ENCODE measurements at regions not wholly inside any gene's neighbourhood (a gene's known extent, or its start where the extent isn't known, plus 50 kb on each side); places are given as distances from the start of the nearest gene placed in this dataset.
A peak's percentile ranks its signal among the peaks of the same experiment; 100 is the strongest.

- no peaks in the 10 kb centered on the region for H3K79me2 ChIP-seq (ENCODE audit: low read length)
- H3K9ac ChIP-seq (ENCODE audit: low read length), result no peak overlapping the region
- DNase-seq, result no peak
- H3K36me3 ChIP-seq (ENCODE audit: insufficient read depth, low read length), result no peaks in the 10 kb centered on the region
- H3K27ac ChIP-seq (ENCODE audit: low read length), result no peak overlapping the region
- H3K9me2 ChIP-seq (replicated peaks; ENCODE audit: insufficient read depth, low read length), result no peaks in the 10 kb centered on the region
- no peak overlapping the region for H2AFZ ChIP-seq (ENCODE audit: low read length)
- H3K4me2 ChIP-seq (ENCODE audit: low read depth, low read length, poor library complexity, severe bottlenecking), result no peak overlapping the region
- H3K4me1 ChIP-seq (ENCODE audit: low read length), result no peaks in the 10 kb centered on the region
- no peak overlapping the region for H3K4me3 ChIP-seq (ENCODE audit: low read length)
- no peaks in the 10 kb centered on the region for H3K27me3 ChIP-seq (ENCODE audit: low read length)
- H4K20me1 ChIP-seq (ENCODE audit: insufficient read depth, low read depth, low read length), result no peaks in the 10 kb centered on the region
- no peaks in the 10 kb centered on the region for H3K9me3 ChIP-seq (ENCODE audit: low read length)
Measured at GRCh38 chr2:5818961-5819600, 126.9 kb downstream of the SOX11 start.

- H3K4me1 ChIP-seq (ENCODE audit: low read length), result no peaks in the 10 kb centered on the region
- H3K9me2 ChIP-seq (replicated peaks; ENCODE audit: insufficient read depth, low read length), result no peaks in the 10 kb centered on the region
- no peak overlapping the region for H3K4me3 ChIP-seq (ENCODE audit: low read length)
- no peaks in the 10 kb centered on the region for H3K27me3 ChIP-seq (ENCODE audit: low read length)
- DNase-seq, result no peak
- no peaks in the 10 kb centered on the region for H4K20me1 ChIP-seq (ENCODE audit: insufficient read depth, low read depth, low read length)
- no peaks in the 10 kb centered on the region for H3K9me3 ChIP-seq (ENCODE audit: low read length)
- no peak overlapping the region for H3K9ac ChIP-seq (ENCODE audit: low read length)
- H2AFZ ChIP-seq (ENCODE audit: low read length), result no peak overlapping the region
- H3K27ac ChIP-seq (ENCODE audit: low read length), result no peak overlapping the region
- H3K36me3 ChIP-seq (ENCODE audit: insufficient read depth, low read length), result no peaks in the 10 kb centered on the region
- no peak overlapping the region for H3K4me2 ChIP-seq (ENCODE audit: low read depth, low read length, poor library complexity, severe bottlenecking)
- H3K79me2 ChIP-seq (ENCODE audit: low read length), result no peaks in the 10 kb centered on the region
Measured at GRCh38 chr2:5824126-5824525, 131.9 kb downstream of the SOX11 start.

GRCh38 chr2:5825686-5826085, 133.5 kb downstream of the SOX11 start:
- no peaks in the 10 kb centered on the region for H3K9me3 ChIP-seq (ENCODE audit: low read length)
- H3K27ac ChIP-seq (ENCODE audit: low read length), result no peak overlapping the region
- H2AFZ ChIP-seq (ENCODE audit: low read length), result no peak overlapping the region
- H3K9me2 ChIP-seq (replicated peaks; ENCODE audit: insufficient read depth, low read length), result no peaks in the 10 kb centered on the region
- H3K4me2 ChIP-seq (ENCODE audit: low read depth, low read length, poor library complexity, severe bottlenecking), result no peak overlapping the region
- DNase-seq, result peak; percentile 51
- no peak overlapping the region for H3K9ac ChIP-seq (ENCODE audit: low read length)
- no peaks in the 10 kb centered on the region for H3K36me3 ChIP-seq (ENCODE audit: insufficient read depth, low read length)
- no peaks in the 10 kb centered on the region for H3K79me2 ChIP-seq (ENCODE audit: low read length)
- H3K27me3 ChIP-seq (ENCODE audit: low read length), result no peaks in the 10 kb centered on the region
- no peaks in the 10 kb centered on the region for H3K4me1 ChIP-seq (ENCODE audit: low read length)
- no peak overlapping the region for H3K4me3 ChIP-seq (ENCODE audit: low read length)
- H4K20me1 ChIP-seq (ENCODE audit: insufficient read depth, low read depth, low read length), result no peaks in the 10 kb centered on the region

- H3K4me2 ChIP-seq (ENCODE audit: low read depth, low read length, poor library complexity, severe bottlenecking), result no peak overlapping the region
- H3K4me3 ChIP-seq (ENCODE audit: low read length), result no peak overlapping the region
- H3K9ac ChIP-seq (ENCODE audit: low read length), result no peak overlapping the region
- H3K27me3 ChIP-seq (ENCODE audit: low read length), result no peaks in the 10 kb centered on the region
- H2AFZ ChIP-seq (ENCODE audit: low read length), result no peak overlapping the region
- no peak for DNase-seq
- no peaks in the 10 kb centered on the region for H3K36me3 ChIP-seq (ENCODE audit: insufficient read depth, low read length)
- H3K9me3 ChIP-seq (ENCODE audit: low read length), result no peaks in the 10 kb centered on the region
- no peaks in the 10 kb centered on the region for H3K4me1 ChIP-seq (ENCODE audit: low read length)
- no peaks in the 10 kb centered on the region for H3K79me2 ChIP-seq (ENCODE audit: low read length)
- H4K20me1 ChIP-seq (ENCODE audit: insufficient read depth, low read depth, low read length), result no peaks in the 10 kb centered on the region
- no peaks in the 10 kb centered on the region for H3K9me2 ChIP-seq (replicated peaks; ENCODE audit: insufficient read depth, low read length)
- H3K27ac ChIP-seq (ENCODE audit: low read length), result no peak overlapping the region
Measured at GRCh38 chr2:5826979-5827655, 134.9 kb downstream of the SOX11 start.

GRCh38 chr2:5834501-5834900, 142.3 kb downstream of the SOX11 start:
- DNase-seq, result no peak
- no peaks in the 10 kb centered on the region for H4K20me1 ChIP-seq (ENCODE audit: insufficient read depth, low read depth, low read length)
- H3K4me1 ChIP-seq (ENCODE audit: low read length), result no peaks in the 10 kb centered on the region
- H3K27me3 ChIP-seq (ENCODE audit: low read length), result no peaks in the 10 kb centered on the region
- H3K4me3 ChIP-seq (ENCODE audit: low read length), result no peak overlapping the region
- no peaks in the 10 kb centered on the region for H3K9me3 ChIP-seq (ENCODE audit: low read length)
- no peaks in the 10 kb centered on the region for H3K36me3 ChIP-seq (ENCODE audit: insufficient read depth, low read length)
- no peak overlapping the region for H3K9ac ChIP-seq (ENCODE audit: low read length)
- H3K9me2 ChIP-seq (replicated peaks; ENCODE audit: insufficient read depth, low read length), result no peaks in the 10 kb centered on the region
- no peak overlapping the region for H3K27ac ChIP-seq (ENCODE audit: low read length)
- H3K79me2 ChIP-seq (ENCODE audit: low read length), result no peaks in the 10 kb centered on the region
- no peak overlapping the region for H2AFZ ChIP-seq (ENCODE audit: low read length)
- no peak overlapping the region for H3K4me2 ChIP-seq (ENCODE audit: low read depth, low read length, poor library complexity, severe bottlenecking)

GRCh38 chr2:5839550-5839949, 147.4 kb downstream of the SOX11 start:
- H3K4me2 ChIP-seq (ENCODE audit: low read depth, low read length, poor library complexity, severe bottlenecking), result no peak overlapping the region
- H3K4me3 ChIP-seq (ENCODE audit: low read length), result no peak overlapping the region
- DNase-seq, result no peak
- H4K20me1 ChIP-seq (ENCODE audit: insufficient read depth, low read depth, low read length), result no peaks in the 10 kb centered on the region
- H3K9me2 ChIP-seq (replicated peaks; ENCODE audit: insufficient read depth, low read length), result no peaks in the 10 kb centered on the region
- H3K36me3 ChIP-seq (ENCODE audit: insufficient read depth, low read length), result no peaks in the 10 kb centered on the region
- 0 out of 2 replicates have a peak, but pooled peaks cover 3% of the 10 kb centered on the region for H3K4me1 ChIP-seq (ENCODE audit: low read length)
- H2AFZ ChIP-seq (ENCODE audit: low read length), result no peak overlapping the region
- H3K27me3 ChIP-seq (ENCODE audit: low read length), result no peaks in the 10 kb centered on the region
- no peak overlapping the region for H3K9ac ChIP-seq (ENCODE audit: low read length)
- no peak overlapping the region for H3K27ac ChIP-seq (ENCODE audit: low read length)
- H3K9me3 ChIP-seq (ENCODE audit: low read length), result no peaks in the 10 kb centered on the region
- H3K79me2 ChIP-seq (ENCODE audit: low read length), result no peaks in the 10 kb centered on the region

GRCh38 chr2:5841126-5841525, 148.9 kb downstream of the SOX11 start:
- no peaks in the 10 kb centered on the region for H3K27me3 ChIP-seq (ENCODE audit: low read length)

GRCh38 chr2:5842326-5842725, 150.1 kb downstream of the SOX11 start:
- Histone ChIP-seq H3K9me3 (ENCODE audit: low read length) (no peaks in the 10 kb centered on the region), H3K9ac (ENCODE audit: low read length) (no peak overlapping the region), H3K4me2 (ENCODE audit: low read depth, low read length, poor library complexity, severe bottlenecking) (no peak overlapping the region), H3K36me3 (ENCODE audit: insufficient read depth, low read length) (no peaks in the 10 kb centered on the region), H3K27me3 (ENCODE audit: low read length) (no peaks in the 10 kb centered on the region), H3K4me3 (ENCODE audit: low read length) (no peak overlapping the region), H3K79me2 (ENCODE audit: low read length) (no peaks in the 10 kb centered on the region), H3K27ac (ENCODE audit: low read length) (no peak overlapping the region), H4K20me1 (ENCODE audit: insufficient read depth, low read depth, low read length) (no peaks in the 10 kb centered on the region), H2AFZ (ENCODE audit: low read length) (no peak overlapping the region), H3K9me2 (replicated peaks; ENCODE audit: insufficient read depth, low read length) (no peaks in the 10 kb centered on the region), H3K4me1 (ENCODE audit: low read length) (0 out of 2 replicates have a peak, but pooled peaks cover 3% of the 10 kb centered on the region)
- DNase-seq, result no peak

More at GRCh38 chr2:5841126-5841525, 148.9 kb downstream of the SOX11 start:
- Histone ChIP-seq H3K27ac (ENCODE audit: low read length) (no peak overlapping the region), H3K36me3 (ENCODE audit: insufficient read depth, low read length) (no peaks in the 10 kb centered on the region), H4K20me1 (ENCODE audit: insufficient read depth, low read depth, low read length) (no peaks in the 10 kb centered on the region), H3K4me3 (ENCODE audit: low read length) (no peak overlapping the region), H3K9me3 (ENCODE audit: low read length) (no peaks in the 10 kb centered on the region), H3K79me2 (ENCODE audit: low read length) (no peaks in the 10 kb centered on the region), H3K9me2 (replicated peaks; ENCODE audit: insufficient read depth, low read length) (no peaks in the 10 kb centered on the region), H3K9ac (ENCODE audit: low read length) (no peak overlapping the region), H3K4me2 (ENCODE audit: low read depth, low read length, poor library complexity, severe bottlenecking) (no peak overlapping the region), H3K4me1 (ENCODE audit: low read length) (0 out of 2 replicates have a peak, but pooled peaks cover 3% of the 10 kb centered on the region), H2AFZ (ENCODE audit: low read length) (no peak overlapping the region)
- no peak for DNase-seq

Measured in Karpas-422 (cell line).